Brain microvascular endothelial cell (primary cell): ENCODE measurements at regions not wholly inside any gene's neighbourhood (a gene's known extent, or its start where the extent isn't known, plus 50 kb on each side); places are given as distances from the start of the nearest gene placed in this dataset.
"Not testable (repeated sequence)": the region's sequence is repeated elsewhere in the genome, so short reads cannot be mapped to it uniquely, and the experiment has no call there.

Experiments
- DNase-seq: peaks from one replicate; pipeline ENCODE4 v3.0.0-alpha.2; 2020
- H3K27ac ChIP-seq: fragments of 250-450 bp; sonication (Bioruptor Pico); 2 replicates; pipeline ENCODE4 v1.5.1; 2020; ENCODE audit warnings: mild to moderate bottlenecking, moderate library complexity
- H3K27me3 ChIP-seq: fragments of 250-450 bp; sonication (Bioruptor Pico); replicated peaks from 2 replicates; pipeline ENCODE4 v1.5.1; 2020; ENCODE audit warnings: mild to moderate bottlenecking
- H3K36me3 ChIP-seq: fragments of 250-450 bp; sonication (Bioruptor Pico); replicated peaks from 2 replicates; pipeline ENCODE4 v1.5.1; 2020; ENCODE audit warnings: mild to moderate bottlenecking
- H3K4me3 ChIP-seq: 2 replicates; pipeline ENCODE4 v1.5.1; 2011; ENCODE audit warnings: low read depth, mild to moderate bottlenecking, control low read depth, low read length, moderate library complexity
- CTCF ChIP-seq: IDR thresholded peaks from 2 replicates; pipeline ENCODE4 v1.5.1; 2011; ENCODE audit warnings: low read depth, mild to moderate bottlenecking, moderate library complexity, low read length, control low read depth, inconsistent platforms; ENCODE audit errors: missing control alignments
- in situ Hi-C: cut with HindIII; loops from 2 replicates; pipeline ENCODE4 v1.10.0; 2017; ENCODE audit warnings: low sequenced_read_pairs, low pct_ligation_motif_present

GRCh38 chr1:187577610-187578009 is 748.9 kb downstream of the PLA2G4A start:
- no peak for TF ChIP-seq CTCF
- no peak overlapping the region for H3K4me3 ChIP-seq
- H3K27ac ChIP-seq = no peak overlapping the region
- no peaks in the 10 kb centered on the region for H3K27me3 ChIP-seq
- DNase-seq = no peak
- no peaks in the 10 kb centered on the region for H3K36me3 ChIP-seq
- in situ Hi-C loops = no loop called here

DNA sequence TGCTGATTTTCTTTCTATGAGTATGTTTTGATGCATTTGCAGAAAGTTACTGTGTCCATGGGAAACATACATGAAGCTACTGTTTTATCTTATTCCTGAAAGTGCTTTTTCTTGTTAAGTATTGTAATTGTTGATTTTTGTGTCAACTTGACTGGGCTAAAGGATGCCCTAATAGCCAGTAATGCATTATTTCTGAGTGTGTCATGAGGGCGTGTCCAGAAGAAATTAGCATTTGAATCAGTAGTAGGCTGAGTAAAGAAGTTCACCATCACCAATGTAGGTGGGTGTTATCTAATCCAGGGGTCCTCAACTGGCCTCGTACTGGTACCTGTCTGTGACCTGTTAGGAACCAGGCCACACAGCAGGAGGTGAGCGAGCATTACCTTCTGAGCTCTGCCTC is 760.2 kb downstream of the PLA2G4A start:
- H3K27me3 ChIP-seq = no peaks in the 10 kb centered on the region
- TF ChIP-seq CTCF = no peak
- no peak overlapping the region for H3K27ac ChIP-seq
- no peaks in the 10 kb centered on the region for H3K36me3 ChIP-seq
- H3K4me3 ChIP-seq = no peak overlapping the region
- DNase-seq = no peak
- in situ Hi-C loops = no loop called here

GRCh38 chr1:187605736-187606135 is 777.0 kb downstream of the PLA2G4A start:
- in situ Hi-C loops = no loop called here
- no peak for TF ChIP-seq CTCF
- Histone ChIP-seq H3K27ac (no peak overlapping the region), H3K4me3 (no peak overlapping the region), H3K36me3 (no peaks in the 10 kb centered on the region), H3K27me3 (no peaks in the 10 kb centered on the region)
- DNase-seq = no peak

GRCh38 chr1:187615853-187616735 is 787.3 kb downstream of the PLA2G4A start:
- H3K27me3 ChIP-seq, H3K27ac ChIP-seq, in situ Hi-C loops, H3K36me3 ChIP-seq, DNase-seq, H3K4me3 ChIP-seq: not testable (repeated sequence)

DNA sequence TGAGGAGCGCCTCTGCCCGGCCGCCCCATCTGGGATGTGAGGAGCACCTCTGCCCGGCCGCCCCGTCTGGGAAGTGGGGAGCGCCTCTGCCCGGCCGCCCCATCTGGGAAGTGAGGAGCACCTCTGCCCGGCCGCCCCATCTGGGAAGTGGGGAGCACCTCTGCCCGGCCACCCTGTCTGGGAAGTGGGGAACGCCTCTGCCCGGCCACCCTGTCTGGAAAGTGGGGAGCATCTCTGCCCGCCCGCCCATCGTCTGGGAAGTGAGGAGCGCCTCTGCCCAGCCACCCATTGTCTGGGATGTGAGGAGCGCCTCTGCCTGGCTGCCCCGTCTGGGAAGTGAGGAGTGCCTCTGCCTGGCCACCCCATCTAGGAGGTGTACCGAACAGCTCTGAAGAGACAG is 788.1 kb downstream of the PLA2G4A start:
- H3K27me3 ChIP-seq, in situ Hi-C loops, DNase-seq, H3K36me3 ChIP-seq, H3K4me3 ChIP-seq, H3K27ac ChIP-seq: not testable (repeated sequence)

GRCh38 chr1:187617776-187618175 is 789.0 kb downstream of the PLA2G4A start:
- in situ Hi-C loops = no loop called here
- Histone ChIP-seq H3K27me3 (no peaks in the 10 kb centered on the region), H3K27ac (no peak overlapping the region), H3K4me3 (no peak overlapping the region), H3K36me3 (no peaks in the 10 kb centered on the region)
- TF ChIP-seq CTCF = no peak
- no peak for DNase-seq

- DNase-seq = no peak
- Histone ChIP-seq H3K4me3 (no peak overlapping the region), H3K27me3 (no peaks in the 10 kb centered on the region), H3K36me3 (no peaks in the 10 kb centered on the region), H3K27ac (no peak overlapping the region)
- in situ Hi-C loops = no loop called here
- no peak for TF ChIP-seq CTCF
These were observed 790.4 kb downstream of the PLA2G4A start for GRCh38 chr1:187619175-187619574.
